ENCODE measurements at regions not wholly inside any gene's neighbourhood (a gene's known extent, or its start where the extent isn't known, plus 50 kb on each side); places are given as distances from the start of the nearest gene placed in this dataset.

- TF ChIP-seq GATA2 (IDR thresholded peaks at IDR 0.05; ENCODE audit: low read depth, low read length): no peak
- TF ChIP-seq GATA3 (IDR thresholded peaks at IDR 0.05; ENCODE audit: low read depth, low read length): no peak
Measured at GRCh38 chr5:30414078-30414477, 779.4 kb upstream of the CDH6 start.
